ENCODE measurements at regions not wholly inside any gene's neighbourhood (a gene's known extent, or its start where the extent isn't known, plus 50 kb on each side); places are given as distances from the start of the nearest gene placed in this dataset.

DNA sequence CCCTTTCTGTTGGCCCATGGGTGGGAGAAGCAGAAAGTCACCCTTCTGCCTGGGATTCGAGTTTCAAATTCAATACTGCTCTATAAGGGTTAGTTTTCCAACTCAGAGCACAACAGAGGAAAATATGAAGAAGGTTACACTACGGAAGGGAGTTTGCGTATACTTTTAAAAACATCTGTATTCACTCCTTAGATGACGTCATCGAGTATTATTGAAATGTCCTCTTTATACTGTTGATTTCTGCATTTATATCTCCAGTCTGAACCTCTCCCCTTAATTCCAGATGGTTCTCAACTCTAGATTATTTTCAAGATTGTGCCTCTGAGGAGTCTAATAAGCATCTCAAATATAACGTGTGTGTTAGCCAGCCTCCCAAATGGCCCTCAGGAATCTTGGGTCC, 249.1 kb downstream of the MAP2K4 start:
- 68 to 74% methylated on average over 6 of the region's 6 CpGs for WGBS, 2 donors (ENCODE audit: low coverage in 1 of 2)

GRCh38 chr17:12277827-12278226, 257.1 kb downstream of the MAP2K4 start:
- H3K4me1 ChIP-seq = no peaks in the 10 kb centered on the region
- TF ChIP-seq POLR2AphosphoS5 (IDR thresholded peaks at IDR 0.05) = peak in 1 of 3 donors; percentile 10
- TF ChIP-seq POLR2A (IDR thresholded peaks at IDR 0.05) = no peak
- no peaks in the 10 kb centered on the region for H3K36me3 ChIP-seq
- H3K27ac ChIP-seq = peak overlapping the region in 1 of 4 donors; percentile 26
- H3K4me3 ChIP-seq = no peak overlapping the region
- 50 to 64% methylated on average over 3 of the region's 3 CpGs for WGBS, 2 donors (ENCODE audit: low coverage in 1 of 2)
- peaks cover 0 to 4% of the 10 kb centered on the region in 2 donors for H3K9me3 ChIP-seq
- DNase-seq = no peak
- intact Hi-C loops (cut with DNase I; ENCODE audit: low total_unique reads) (no loop called here), in situ Hi-C loops (cut with MboI; ENCODE audit: low pct_ligation_motif_present in 1 of 4, low pct_unique_long_range_greater_than_20kb in 1 of 4, low sequenced_read_pairs in 3 of 4) (no loop called here)
- H3K27me3 ChIP-seq = no peaks in the 10 kb centered on the region

More for the DNA sequence above, 249.1 kb downstream of the MAP2K4 start:
- intact Hi-C loops (cut with DNase I; ENCODE audit: low total_unique reads) = no loop called here
- DNase-seq = no peak
- peaks cover 0 to 4% of the 10 kb centered on the region in 2 donors for H3K9me3 ChIP-seq
- in situ Hi-C loops (cut with MboI; ENCODE audit: low pct_ligation_motif_present in 1 of 4, low pct_unique_long_range_greater_than_20kb in 1 of 4, low sequenced_read_pairs in 3 of 4) = loop anchor here in 1 of 4 donors (25.0 kb wide), 1 partner anchor 393 kb away; the partner anchor contains the start of gene MYOCD
- H3K27me3 ChIP-seq = no peaks in the 10 kb centered on the region
- TF ChIP-seq EP300 (IDR thresholded peaks at IDR 0.05; ENCODE audit: low read depth) = no peak
- no peak for TF ChIP-seq POLR2A (IDR thresholded peaks at IDR 0.05)
- no peak for TF ChIP-seq POLR2AphosphoS5 (IDR thresholded peaks at IDR 0.05)
- TF ChIP-seq, protein P1, sequence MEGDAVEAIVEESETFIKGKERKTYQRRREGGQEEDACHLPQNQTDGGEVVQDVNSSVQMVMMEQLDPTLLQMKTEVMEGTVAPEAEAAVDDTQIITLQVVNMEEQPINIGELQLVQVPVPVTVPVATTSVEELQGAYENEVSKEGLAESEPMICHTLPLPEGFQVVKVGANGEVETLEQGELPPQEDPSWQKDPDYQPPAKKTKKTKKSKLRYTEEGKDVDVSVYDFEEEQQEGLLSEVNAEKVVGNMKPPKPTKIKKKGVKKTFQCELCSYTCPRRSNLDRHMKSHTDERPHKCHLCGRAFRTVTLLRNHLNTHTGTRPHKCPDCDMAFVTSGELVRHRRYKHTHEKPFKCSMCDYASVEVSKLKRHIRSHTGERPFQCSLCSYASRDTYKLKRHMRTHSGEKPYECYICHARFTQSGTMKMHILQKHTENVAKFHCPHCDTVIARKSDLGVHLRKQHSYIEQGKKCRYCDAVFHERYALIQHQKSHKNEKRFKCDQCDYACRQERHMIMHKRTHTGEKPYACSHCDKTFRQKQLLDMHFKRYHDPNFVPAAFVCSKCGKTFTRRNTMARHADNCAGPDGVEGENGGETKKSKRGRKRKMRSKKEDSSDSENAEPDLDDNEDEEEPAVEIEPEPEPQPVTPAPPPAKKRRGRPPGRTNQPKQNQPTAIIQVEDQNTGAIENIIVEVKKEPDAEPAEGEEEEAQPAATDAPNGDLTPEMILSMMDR (IDR thresholded peaks at IDR 0.05) = no peak
- H3K4me1 ChIP-seq = no peaks in the 10 kb centered on the region
- H3K4me3 ChIP-seq = no peak overlapping the region
- H3K36me3 ChIP-seq = no peaks in the 10 kb centered on the region
- H3K27ac ChIP-seq = no peak overlapping the region

GRCh38 chr17:12282056-12282455, 261.4 kb downstream of the MAP2K4 start:
- H3K4me1 ChIP-seq = no peaks in the 10 kb centered on the region
- H3K36me3 ChIP-seq = no peaks in the 10 kb centered on the region
- intact Hi-C loops (cut with DNase I; ENCODE audit: low total_unique reads) (no loop called here), in situ Hi-C loops (cut with MboI; ENCODE audit: low pct_ligation_motif_present in 1 of 4, low pct_unique_long_range_greater_than_20kb in 1 of 4, low sequenced_read_pairs in 3 of 4) (no loop called here)
- H3K4me3 ChIP-seq = no peak overlapping the region
- peak overlapping the region in 1 of 4 donors; percentile 2 for H3K27ac ChIP-seq
- TF ChIP-seq EP300 (IDR thresholded peaks at IDR 0.05; ENCODE audit: low read depth) (no peak), POLR2AphosphoS5 (IDR thresholded peaks at IDR 0.05) (no peak), POLR2A (IDR thresholded peaks at IDR 0.05) (no peak)
- TF ChIP-seq, protein P1 (IDR thresholded peaks at IDR 0.05) = no peak
- H3K9me3 ChIP-seq = no peaks in the 10 kb centered on the region
- no peak for DNase-seq
- H3K27me3 ChIP-seq = no peaks in the 10 kb centered on the region
- WGBS, 2 donors (ENCODE audit: low coverage in 1 of 2) = 43 to 73% methylated on average over 1 of the region's 1 CpG

- in situ Hi-C loops (cut with MboI; ENCODE audit: low pct_ligation_motif_present in 1 of 4, low pct_unique_long_range_greater_than_20kb in 1 of 4, low sequenced_read_pairs in 3 of 4) (no loop called here), intact Hi-C loops (cut with DNase I; ENCODE audit: low total_unique reads) (no loop called here)
- Histone ChIP-seq H3K27ac (no peak overlapping the region), H3K4me1 (no peaks in the 10 kb centered on the region), H3K4me3 (no peak overlapping the region), H3K36me3 (no peaks in the 10 kb centered on the region), H3K9me3 (no peaks in the 10 kb centered on the region), H3K27me3 (no peaks in the 10 kb centered on the region)
- TF ChIP-seq EP300 (IDR thresholded peaks at IDR 0.05; ENCODE audit: low read depth) (no peak), POLR2A (IDR thresholded peaks at IDR 0.05) (no peak), POLR2AphosphoS5 (IDR thresholded peaks at IDR 0.05) (no peak)
- TF ChIP-seq, protein P1 (IDR thresholded peaks at IDR 0.05) = no peak
- DNase-seq = no peak
- whole genome bisulfite sequencing, 2 donors (ENCODE audit: low coverage in 1 of 2) = 30 to 50% methylated on average over 2 of the region's 2 CpGs
Observed at GRCh38 chr17:12287953-12288352, 267.3 kb downstream of the MAP2K4 start.

DNA sequence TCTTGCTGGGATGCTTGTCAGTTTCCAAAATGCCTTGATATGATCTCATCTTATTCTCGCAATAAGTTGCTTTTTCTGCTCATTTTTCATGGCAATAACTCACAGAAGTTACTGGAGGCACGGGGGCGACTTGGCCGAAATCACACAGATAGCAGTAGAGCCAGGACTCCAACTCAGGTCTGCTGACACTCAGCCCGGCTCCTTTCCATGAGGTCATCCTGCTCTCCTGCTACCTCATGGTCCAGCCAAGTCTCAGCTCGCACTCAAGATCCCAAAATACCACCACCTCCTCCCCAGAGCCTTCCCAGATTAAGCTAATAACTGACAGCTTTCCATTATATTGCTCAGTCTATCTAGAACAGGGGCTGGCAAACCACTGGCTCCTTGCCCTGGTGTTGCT, 269.5 kb downstream of the MAP2K4 start:
- H3K4me3 ChIP-seq = no peak overlapping the region
- H3K36me3 ChIP-seq = no peaks in the 10 kb centered on the region
- H3K4me1 ChIP-seq = no peaks in the 10 kb centered on the region
- DNase-seq = no peak
- H3K27me3 ChIP-seq = no peaks in the 10 kb centered on the region
- TF ChIP-seq POLR2AphosphoS5 (IDR thresholded peaks at IDR 0.05) (no peak), POLR2A (IDR thresholded peaks at IDR 0.05) (no peak), EP300 (IDR thresholded peaks at IDR 0.05; ENCODE audit: low read depth) (no peak)
- TF ChIP-seq, protein P1 (IDR thresholded peaks at IDR 0.05) = no peak
- 80 to 88% methylated on average over 5 to 6 of the region's 6 CpGs for WGBS, 2 donors (ENCODE audit: low coverage in 1 of 2)
- in situ Hi-C loops (cut with MboI; ENCODE audit: low pct_ligation_motif_present in 1 of 4, low pct_unique_long_range_greater_than_20kb in 1 of 4, low sequenced_read_pairs in 3 of 4) = no loop called here
- H3K27ac ChIP-seq = no peak overlapping the region
- H3K9me3 ChIP-seq = no peaks in the 10 kb centered on the region
- intact Hi-C loops (cut with DNase I; ENCODE audit: low total_unique reads) = no loop called here
